Keratinocyte (primary cell): ENCODE measurements at regions not wholly inside any gene's neighbourhood (a gene's known extent, or its start where the extent isn't known, plus 50 kb on each side); places are given as distances from the start of the nearest gene placed in this dataset.

Experiments used
- DNase-seq: peaks from one replicate; pipeline ENCODE4 v3.0.0-alpha.2; 2011; ENCODE audit warnings: low read depth, missing footprints, low spot score
- FAIRE-seq: peaks from 2 replicates; lab custom pipeline; 2011; peaks lifted over from hg19 to GRCh38; lab: Jason Lieb, UNC
- H2AFZ ChIP-seq: 2 replicates; pipeline ENCODE4 v1.6.0; 2012; ENCODE audit warnings: low read length, control low read depth, inconsistent platforms; ENCODE audit not compliant: control insufficient read depth
- H3K27ac ChIP-seq: 2 replicates; pipeline ENCODE4 v1.5.1; 2011; ENCODE audit warnings: low read length; ENCODE audit not compliant: control insufficient read depth, insufficient read depth
- H3K27me3 ChIP-seq: 3 replicates; pipeline ENCODE4 v1.6.0; 2011; ENCODE audit warnings: low read length; ENCODE audit not compliant: control insufficient read depth, insufficient read depth; ENCODE audit errors: extremely low read depth
- H3K36me3 ChIP-seq, 2 experiments: 2 replicates in 1 of 2; 3 replicates in 1 of 2; pipeline ENCODE4 v1.5.1; 2011; ENCODE audit warnings: low read length in 2 of 2, mild to moderate bottlenecking in 1 of 2; ENCODE audit not compliant: control insufficient read depth in 2 of 2, insufficient read depth in 2 of 2; ENCODE audit errors: extremely low read depth in 1 of 2
- H3K4me1 ChIP-seq: 3 replicates; pipeline ENCODE4 v1.5.1; 2011; ENCODE audit warnings: low read length; ENCODE audit not compliant: control insufficient read depth, insufficient read depth; ENCODE audit errors: extremely low read depth
- H3K4me2 ChIP-seq: 3 replicates; pipeline ENCODE4 v1.6.0; 2011; ENCODE audit warnings: low read depth, low read length; ENCODE audit not compliant: control insufficient read depth, insufficient read depth; ENCODE audit errors: extremely low read depth
- H3K4me3 ChIP-seq, 3 experiments: fragments of 200-600 bp in 1 of 3; sonication (generic) in 1 of 3; 2 replicates in 2 of 3; 3 replicates in 1 of 3; pipeline ENCODE4 v1.5.1; 2011 to 2016; ENCODE audit warnings: low read length in 3 of 3, mild to moderate bottlenecking in 3 of 3, control low read depth in 2 of 3, inconsistent platforms in 1 of 3, low read depth in 1 of 3, mixed read lengths in 1 of 3, mixed run types in 1 of 3, moderate library complexity in 1 of 3; ENCODE audit not compliant: control insufficient read depth in 2 of 3, insufficient read depth in 2 of 3; ENCODE audit errors: extremely low read depth in 1 of 3
- H3K79me2 ChIP-seq: 2 replicates; pipeline ENCODE4 v1.6.0; 2012; ENCODE audit warnings: low read length; ENCODE audit not compliant: control insufficient read depth, insufficient read depth
- H3K9ac ChIP-seq: 3 replicates; pipeline ENCODE4 v1.6.0; 2011; ENCODE audit warnings: low read length; ENCODE audit not compliant: control insufficient read depth, insufficient read depth; ENCODE audit errors: extremely low read depth
- H3K9me1 ChIP-seq: 3 replicates; pipeline ENCODE4 v1.6.0; 2011; ENCODE audit warnings: low read length; ENCODE audit not compliant: control insufficient read depth, insufficient read depth; ENCODE audit errors: extremely low read depth
- H3K9me3 ChIP-seq: 2 replicates; pipeline ENCODE4 v1.5.1; 2012; ENCODE audit warnings: low read depth, low read length; ENCODE audit not compliant: control insufficient read depth
- H4K20me1 ChIP-seq: 3 replicates; pipeline ENCODE4 v1.6.0; 2011; ENCODE audit warnings: low read length; ENCODE audit not compliant: control insufficient read depth, insufficient read depth; ENCODE audit errors: extremely low read depth
- CTCF ChIP-seq, 3 experiments: IDR thresholded peaks in 1 of 3; conservative IDR thresholded peaks in 1 of 3; optimal IDR thresholded peaks in 1 of 3; 2 replicates in 2 of 3; 3 replicates in 1 of 3; pipeline versions ENCODE3 to v1.5.1; 2011; ENCODE audit warnings: low read length in 3 of 3, mild to moderate bottlenecking in 3 of 3, moderate library complexity in 2 of 3, control low read depth in 1 of 3, inconsistent platforms in 1 of 3; ENCODE audit not compliant: insufficient read depth in 2 of 3; ENCODE audit errors: extremely low read depth in 1 of 3
- EZH2 ChIP-seq: IDR thresholded peaks from one replicate; pipeline ENCODE4 v1.6.1; 2012; ENCODE audit warnings: inconsistent platforms, mild to moderate bottlenecking, low read length, moderate library complexity
- dilution Hi-C: fragments of 300-500 bp; cut with MboI; formaldehyde crosslinking; loops from one replicate; pipeline ENCODE4 v1.7.0; 2020; ENCODE audit warnings: low sequenced_read_pairs; ENCODE audit not compliant: extremely low pct_ligation_motif_present

- no peaks in the 10 kb centered on the region for H3K79me2 ChIP-seq
- H3K9ac ChIP-seq: no peak overlapping the region
- H3K9me1 ChIP-seq: no peaks in the 10 kb centered on the region
- peaks cover 23 to 42% of the 10 kb centered on the region in 2 experiments for H3K36me3 ChIP-seq
- FAIRE-seq: peak; percentile 34
- no peak for DNase-seq
- no peaks in the 10 kb centered on the region for H4K20me1 ChIP-seq
- no peak overlapping the region for H2AFZ ChIP-seq
- no peak overlapping the region for H3K4me3 ChIP-seq
- H3K27ac ChIP-seq: no peak overlapping the region
- no peak overlapping the region for H3K4me2 ChIP-seq
- H3K27me3 ChIP-seq: no peaks in the 10 kb centered on the region
- H3K4me1 ChIP-seq: peaks cover 30% of the 10 kb centered on the region
- H3K9me3 ChIP-seq: no peaks in the 10 kb centered on the region
- TF ChIP-seq EZH2: no peak
- no peak for TF ChIP-seq CTCF (optimal IDR thresholded peaks at IDR 0.05 in 1 of 3, IDR thresholded peaks at IDR 0.05 in 1 of 3, conservative IDR thresholded peaks at IDR 0.05 in 1 of 3; ENCODE audit: extremely low read depth in 1 of 3, insufficient read depth in 2 of 3, low read length in 3 of 3)
- dilution Hi-C loops: no loop called here
These were observed 98.5 kb downstream of the RFLNA start for GRCh38 chr12:124393414-124393790.

- DNase-seq (no peak), FAIRE-seq (no peak)
- peaks cover 33% of the 10 kb centered on the region for H3K4me1 ChIP-seq
- H3K9me1 ChIP-seq: no peaks in the 10 kb centered on the region
- dilution Hi-C loops: no loop called here
- TF ChIP-seq EZH2 (no peak), CTCF (optimal IDR thresholded peaks at IDR 0.05 in 1 of 3, IDR thresholded peaks at IDR 0.05 in 1 of 3, conservative IDR thresholded peaks at IDR 0.05 in 1 of 3; ENCODE audit: extremely low read depth in 1 of 3, insufficient read depth in 2 of 3, low read length in 3 of 3) (no peak)
- H3K9ac ChIP-seq: no peak overlapping the region
- H3K4me3 ChIP-seq: no peak overlapping the region
- no peak overlapping the region for H2AFZ ChIP-seq
- no peaks in the 10 kb centered on the region for H3K9me3 ChIP-seq
- H4K20me1 ChIP-seq: no peaks in the 10 kb centered on the region
- H3K27me3 ChIP-seq: no peaks in the 10 kb centered on the region
- H3K27ac ChIP-seq: no peak overlapping the region
- no peak overlapping the region for H3K4me2 ChIP-seq
- no peaks in the 10 kb centered on the region for H3K79me2 ChIP-seq
- H3K36me3 ChIP-seq: peaks cover 22 to 37% of the 10 kb centered on the region in 2 experiments
These were observed 97.9 kb downstream of the RFLNA start for GRCh38 chr12:124392667-124393413.
